HCT116 (cell line): ENCODE measurements at regions not wholly inside any gene's neighbourhood (a gene's known extent, or its start where the extent isn't known, plus 50 kb on each side); places are given as distances from the start of the nearest gene placed in this dataset.

Experiments
- ATAC-seq: fragments of 200-7000 bp; cut with Tn5 transposase; 2 replicates; pipeline ENCODE4 v1.9.1; 2020; ENCODE audit warnings: mild to moderate bottlenecking, moderate library complexity
- BruUV-seq: library from RNA; stranded (reverse); fragments of 400-500 nt; replicated peaks from 2 replicates; lab custom pipeline; 2021; lab: Mats Ljungman, UMichigan
- CTCF ChIA-PET: fragments of 300-600 bp; sonication (Branson Sonifier 250); formaldehyde crosslinking; loops from one replicate; lab custom pipeline; 2021; ENCODE audit warnings: antibody characterized with exemption; lab: Charles Lee
- POLR2A ChIA-PET: fragments of 300-600, 350-600 bp; sonication (Branson Sonifier 250); formaldehyde crosslinking; loops from one replicate; lab custom pipeline; 2021; ENCODE audit warnings: antibody characterized with exemption; lab: Charles Lee
- RAD21 ChIA-PET, 2 experiments: fragments of 300-600 bp; sonication (Branson Sonifier 250); formaldehyde crosslinking; loops; one replicate each; lab custom pipeline; 2023; ENCODE audit warnings: low total read pairs in 2 of 2; ENCODE audit not compliant: uncharacterized antibody in 2 of 2, unreplicated experiment in 2 of 2, low non-redundant PET in 1 of 2; lab: Charles Lee
- DNase-seq: peaks from one replicate; pipeline ENCODE4 v3.0.0-alpha.2; 2010; ENCODE audit warnings: low read depth, low spot score
- H2AFZ ChIP-seq: fragments of 200-600 bp; shearing (Covaris generic), sonication (generic); 2 replicates; pipeline ENCODE4 v1.6.1; 2017; ENCODE audit warnings: low read depth, mixed run types, mixed read lengths, antibody characterized with exemption, low read length; ENCODE audit not compliant: poor library complexity, severe bottlenecking
- H3K27ac ChIP-seq: 2 replicates; pipeline ENCODE4 v1.5.1; 2012; ENCODE audit warnings: low read depth, low read length
- H3K27me3 ChIP-seq: fragments of 200-600 bp; sonication (generic); 2 replicates; pipeline ENCODE4 v1.6.1; 2016; ENCODE audit warnings: mixed run types, low read length, mixed read lengths; ENCODE audit not compliant: insufficient read depth
- H3K36me3 ChIP-seq, 2 experiments: fragments of 200-500 bp in 1 of 2; fragments of 200-600 bp in 1 of 2; sonication (Bioruptor generic) in 1 of 2; sonication (generic) in 1 of 2; 2 replicates each; pipeline versions ENCODE4 v1.5.1 to v1.6.1; 2014 to 2016; ENCODE audit warnings: low read length in 2 of 2, inconsistent platforms in 1 of 2, mixed read lengths in 1 of 2, mixed run types in 1 of 2; ENCODE audit not compliant: insufficient read depth in 2 of 2, control insufficient read depth in 1 of 2
- H3K4me1 ChIP-seq, 2 experiments: fragments of 200-600 bp in 1 of 2; sonication (generic) in 1 of 2; 2 replicates each; pipeline versions ENCODE4 v1.5.1 to v1.6.1; 2012 to 2017; ENCODE audit warnings: low read length in 2 of 2, inconsistent platforms in 1 of 2, mild to moderate bottlenecking in 1 of 2, mixed read lengths in 1 of 2, mixed run types in 1 of 2, moderate library complexity in 1 of 2; ENCODE audit not compliant: insufficient read depth in 2 of 2, control insufficient read depth in 1 of 2
- H3K4me2 ChIP-seq: fragments of 200-600 bp; sonication (generic); 2 replicates; pipeline ENCODE4 v1.6.1; 2017; ENCODE audit warnings: mixed run types, low read length, mixed read lengths
- H3K4me3 ChIP-seq, 2 experiments: fragments of 200-600 bp in 1 of 2; sonication (generic) in 1 of 2; replicated peaks in 1 of 2; 2 replicates each; pipeline ENCODE4 v1.5.1; 2011 to 2016; ENCODE audit warnings: low read length in 2 of 2, control low read depth in 1 of 2, low read depth in 1 of 2, mild to moderate bottlenecking in 1 of 2, mixed read lengths in 1 of 2, mixed run types in 1 of 2
- H3K79me2 ChIP-seq: fragments of 200-600 bp; sonication (generic); 2 replicates; pipeline ENCODE4 v1.6.1; 2017; ENCODE audit warnings: mild to moderate bottlenecking, mixed run types, low read length, moderate library complexity, mixed read lengths; ENCODE audit not compliant: insufficient read depth
- H3K9ac ChIP-seq: fragments of 200-600 bp; sonication (generic); 2 replicates; pipeline ENCODE4 v1.6.1; 2016; ENCODE audit warnings: low read length, mixed read lengths
- H3K9me2 ChIP-seq: fragments of 200-600 bp; sonication (generic), shearing (Covaris generic); 2 replicates; pipeline ENCODE4 v1.6.1; 2017; ENCODE audit warnings: mixed run types, mild to moderate bottlenecking, moderate library complexity; ENCODE audit not compliant: insufficient read depth
- H3K9me3 ChIP-seq, 2 experiments: fragments of 200-500 bp in 1 of 2; fragments of 200-600 bp in 1 of 2; sonication (Bioruptor generic) in 1 of 2; sonication (generic) in 1 of 2; 2 replicates each; pipeline ENCODE4 v1.6.1; 2014 to 2017; ENCODE audit warnings: low read length in 2 of 2, mixed read lengths in 2 of 2, inconsistent platforms in 1 of 2, low read depth in 1 of 2, mild to moderate bottlenecking in 1 of 2, mixed run types in 1 of 2, moderate library complexity in 1 of 2; ENCODE audit not compliant: control insufficient read depth in 1 of 2, insufficient read depth in 1 of 2
- H4K20me1 ChIP-seq: fragments of 200-600 bp; sonication (generic), shearing (Covaris generic); 2 replicates; pipeline ENCODE4 v1.6.1; 2017; ENCODE audit warnings: mixed run types, mild to moderate bottlenecking, moderate library complexity; ENCODE audit not compliant: insufficient read depth
- CBX3 ChIP-seq: IDR thresholded peaks from 2 replicates; pipeline ENCODE4 v1.6.1; 2012; ENCODE audit warnings: low read depth
- EGR1 ChIP-seq: IDR thresholded peaks from 2 replicates; pipeline ENCODE4 v1.6.1; 2012; ENCODE audit warnings: low read depth
- EZH2 ChIP-seq: fragments of 200-600 bp; sonication (generic); IDR thresholded peaks from 2 replicates; pipeline ENCODE4 v1.6.1; 2017; ENCODE audit warnings: antibody characterized with exemption, mixed run types
- FOSL1 ChIP-seq: IDR thresholded peaks from 2 replicates; pipeline ENCODE4 v1.6.1; 2012; ENCODE audit warnings: low read depth
- POLR2A ChIP-seq: IDR thresholded peaks from 2 replicates; pipeline ENCODE4 v1.7.0; 2011; ENCODE audit warnings: borderline replicate concordance; ENCODE audit not compliant: insufficient read depth, insufficient read length; ENCODE audit errors: extremely low read depth
- SIN3A ChIP-seq: IDR thresholded peaks from 2 replicates; pipeline ENCODE4 v1.6.1; 2012; ENCODE audit warnings: low read depth
- SP1 ChIP-seq: IDR thresholded peaks from 2 replicates; pipeline ENCODE4 v1.6.1; 2012; ENCODE audit warnings: low read depth
- SRF ChIP-seq: IDR thresholded peaks from 2 replicates; pipeline ENCODE4 v1.6.1; 2012; ENCODE audit warnings: low read depth
- intact Hi-C: fragments of 100-400 bp; cut with micrococcal nuclease; formaldehyde crosslinking; loops from 2 replicates; pipeline ENCODE4 v1.10.0; 2022
- TF ChIP-seq, protein P1 (sequence below): IDR thresholded peaks from 2 replicates; pipeline ENCODE4 v1.6.1; 2012
- TF ChIP-seq, protein P2 (sequence below), 3 experiments: fragments of 200-600 bp in 1 of 3; sonication (generic) in 1 of 3; IDR thresholded peaks in 2 of 3; conservative IDR thresholded peaks in 1 of 3; 2 replicates each; pipeline ENCODE4 v1.5.1; 2012 to 2017; ENCODE audit warnings: low read depth in 2 of 3, low read length in 2 of 3, antibody characterized with exemption in 1 of 3, borderline replicate concordance in 1 of 3, control low read depth in 1 of 3, mild to moderate bottlenecking in 1 of 3, mixed read lengths in 1 of 3, mixed run types in 1 of 3, moderate library complexity in 1 of 3; ENCODE audit not compliant: insufficient read depth in 1 of 3
- TF ChIP-seq, protein P3 (sequence below): IDR thresholded peaks from 2 replicates; pipeline ENCODE4 v1.6.1; 2012

DNA sequence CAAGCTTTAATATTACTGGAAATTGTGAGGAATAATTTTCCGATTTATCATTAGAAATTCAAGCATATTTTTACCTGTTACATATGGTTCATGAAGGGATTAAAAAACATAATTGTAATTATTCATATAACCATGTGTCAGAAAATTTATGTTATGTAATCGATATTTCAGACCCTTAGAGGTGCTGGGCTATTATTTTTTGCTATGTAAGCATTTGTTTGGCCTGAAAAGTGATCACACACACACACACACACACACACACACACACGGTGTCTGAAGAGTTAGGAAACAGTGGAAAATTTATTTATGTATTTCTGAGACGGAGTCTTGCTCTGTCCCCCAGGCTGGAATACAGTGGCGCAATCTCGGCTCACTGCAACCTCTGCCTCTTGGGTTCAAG lies 375.5 kb downstream of the PTH2R start:
- no peak overlapping the region for H2AFZ ChIP-seq
- CTCF ChIA-PET: no interaction called here
- TF ChIP-seq POLR2A: no peak
- no peak for TF ChIP-seq EZH2
- no peak for TF ChIP-seq SIN3A
- no peak for TF ChIP-seq SRF
- TF ChIP-seq CBX3: no peak
- TF ChIP-seq, protein P1, sequence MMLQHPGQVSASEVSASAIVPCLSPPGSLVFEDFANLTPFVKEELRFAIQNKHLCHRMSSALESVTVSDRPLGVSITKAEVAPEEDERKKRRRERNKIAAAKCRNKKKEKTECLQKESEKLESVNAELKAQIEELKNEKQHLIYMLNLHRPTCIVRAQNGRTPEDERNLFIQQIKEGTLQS: no peak
- no peak for TF ChIP-seq FOSL1
- TF ChIP-seq, protein P2, sequence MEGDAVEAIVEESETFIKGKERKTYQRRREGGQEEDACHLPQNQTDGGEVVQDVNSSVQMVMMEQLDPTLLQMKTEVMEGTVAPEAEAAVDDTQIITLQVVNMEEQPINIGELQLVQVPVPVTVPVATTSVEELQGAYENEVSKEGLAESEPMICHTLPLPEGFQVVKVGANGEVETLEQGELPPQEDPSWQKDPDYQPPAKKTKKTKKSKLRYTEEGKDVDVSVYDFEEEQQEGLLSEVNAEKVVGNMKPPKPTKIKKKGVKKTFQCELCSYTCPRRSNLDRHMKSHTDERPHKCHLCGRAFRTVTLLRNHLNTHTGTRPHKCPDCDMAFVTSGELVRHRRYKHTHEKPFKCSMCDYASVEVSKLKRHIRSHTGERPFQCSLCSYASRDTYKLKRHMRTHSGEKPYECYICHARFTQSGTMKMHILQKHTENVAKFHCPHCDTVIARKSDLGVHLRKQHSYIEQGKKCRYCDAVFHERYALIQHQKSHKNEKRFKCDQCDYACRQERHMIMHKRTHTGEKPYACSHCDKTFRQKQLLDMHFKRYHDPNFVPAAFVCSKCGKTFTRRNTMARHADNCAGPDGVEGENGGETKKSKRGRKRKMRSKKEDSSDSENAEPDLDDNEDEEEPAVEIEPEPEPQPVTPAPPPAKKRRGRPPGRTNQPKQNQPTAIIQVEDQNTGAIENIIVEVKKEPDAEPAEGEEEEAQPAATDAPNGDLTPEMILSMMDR (IDR thresholded peaks at IDR 0.05 in 2 of 3, conservative IDR thresholded peaks at IDR 0.05 in 1 of 3; ENCODE audit: borderline replicate concordance in 1 of 3, insufficient read depth in 1 of 3, low read depth in 2 of 3, low read length in 2 of 3): no peak
- TF ChIP-seq EGR1: no peak
- TF ChIP-seq, protein P3, sequence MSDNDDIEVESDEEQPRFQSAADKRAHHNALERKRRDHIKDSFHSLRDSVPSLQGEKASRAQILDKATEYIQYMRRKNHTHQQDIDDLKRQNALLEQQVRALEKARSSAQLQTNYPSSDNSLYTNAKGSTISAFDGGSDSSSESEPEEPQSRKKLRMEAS: no peak
- TF ChIP-seq SP1: no peak
- no peak overlapping the region for H3K4me2 ChIP-seq
- no peak overlapping the region for H3K27ac ChIP-seq
- intact Hi-C loops: no loop called here
- no peaks in the 10 kb centered on the region for H3K9me3 ChIP-seq
- POLR2A ChIA-PET: no interaction called here
- H3K9ac ChIP-seq: no peak overlapping the region
- H3K36me3 ChIP-seq: no peaks in the 10 kb centered on the region
- ATAC-seq: no peak
- H3K4me3 ChIP-seq: no peak overlapping the region
- RAD21 ChIA-PET: no interaction called here
- no peaks in the 10 kb centered on the region for H3K4me1 ChIP-seq
- no peaks in the 10 kb centered on the region for H3K79me2 ChIP-seq
- no peak for DNase-seq
- no TSS peak for BruUV-seq
- no peaks in the 10 kb centered on the region for H3K27me3 ChIP-seq
- H3K9me2 ChIP-seq: no peaks in the 10 kb centered on the region
- H4K20me1 ChIP-seq: no peaks in the 10 kb centered on the region
